ENCODE measurements at regions not wholly inside any gene's neighbourhood (a gene's known extent, or its start where the extent isn't known, plus 50 kb on each side); places are given as distances from the start of the nearest gene placed in this dataset.
"Not testable (repeated sequence)": the region's sequence is repeated elsewhere in the genome, so short reads cannot be mapped to it uniquely, and the experiment has no call there.

GRCh38 chr14:53461858-53462257 is 308.7 kb upstream of the DDHD1 start:
- DNase-seq = no peak

GRCh38 chr14:53460544-53460943 is 307.4 kb upstream of the DDHD1 start:
- no peak for DNase-seq

GRCh38 chr14:53458368-53458814 is 305.3 kb upstream of the DDHD1 start:
- DNase-seq = no peak

GRCh38 chr14:53456931-53457330 is 303.8 kb upstream of the DDHD1 start:
- no peak for DNase-seq

GRCh38 chr14:53452005-53452673 is 299.0 kb upstream of the DDHD1 start:
- DNase-seq = no peak

GRCh38 chr14:53450871-53451270 is 297.7 kb upstream of the DDHD1 start:
- DNase-seq = no peak

GRCh38 chr14:53448682-53449081 is 295.6 kb upstream of the DDHD1 start:
- no peak for DNase-seq

GRCh38 chr14:53444677-53445312 is 291.7 kb upstream of the DDHD1 start:
- DNase-seq = no peak

GRCh38 chr14:53441789-53442188 is 288.7 kb upstream of the DDHD1 start:
- no peak for DNase-seq

- DNase-seq = no peak
Measured at GRCh38 chr14:53437858-53438257, 284.7 kb upstream of the DDHD1 start.

- peak; percentile 16 for DNase-seq
Measured at GRCh38 chr14:53432378-53432802, 279.3 kb upstream of the DDHD1 start.

GRCh38 chr14:53430870-53431269 is 277.7 kb upstream of the DDHD1 start:
- DNase-seq = no peak

GRCh38 chr14:53412819-53413675 is 259.9 kb upstream of the DDHD1 start:
- DNase-seq = no peak

GRCh38 chr14:53411125-53411524 is 258.0 kb upstream of the DDHD1 start:
- DNase-seq = peak; percentile 10

- no peak for DNase-seq
Measured at GRCh38 chr14:53409969-53410368, 256.8 kb upstream of the DDHD1 start.

- DNase-seq = no peak
Measured at GRCh38 chr14:53409289-53409688, 256.2 kb upstream of the DDHD1 start.

GRCh38 chr14:53408175-53408879 is 255.2 kb upstream of the DDHD1 start:
- no peak for DNase-seq

- DNase-seq = no peak
Measured at GRCh38 chr14:53406519-53406918, 253.4 kb upstream of the DDHD1 start.

GRCh38 chr14:53401646-53402045 is 248.5 kb upstream of the DDHD1 start:
- no peak for DNase-seq

- DNase-seq = no peak
Measured at GRCh38 chr14:53399057-53399456, 245.9 kb upstream of the DDHD1 start.

- DNase-seq = no peak
Measured at GRCh38 chr14:53398616-53399015, 245.5 kb upstream of the DDHD1 start.

GRCh38 chr14:53395267-53395666 is 242.1 kb upstream of the DDHD1 start:
- DNase-seq = not testable (repeated sequence)

Measured in right kidney (tissue), 1 donor.